ENCODE measurements at regions not wholly inside any gene's neighbourhood (a gene's known extent, or its start where the extent isn't known, plus 50 kb on each side); places are given as distances from the start of the nearest gene placed in this dataset.

- Mint-ChIP-seq H3K27me3 (peaks cover 4% of the 10 kb centered on the region), H3K9me3 (peaks cover 0 to 8% (median 2%) of the 10 kb centered on the region in 7 donors), H3K36me3 (no peaks in the 10 kb centered on the region), H3K4me1 (peaks cover 0 to 3% (median 0%) of the 10 kb centered on the region in 4 donors), H3K4me3 (no peak overlapping the region), H3K27ac (no peak overlapping the region)
- H3K4me3 ChIP-seq (ENCODE audit: low read depth, low read length): no peak overlapping the region
- H3K4me1 ChIP-seq (ENCODE audit: control insufficient read depth, insufficient read depth, low read length, poor library complexity, severe bottlenecking): no peaks in the 10 kb centered on the region
- no peaks in the 10 kb centered on the region for H3K36me3 ChIP-seq (ENCODE audit: control insufficient read depth, insufficient read depth, low read length)
- H3K9me3 ChIP-seq (ENCODE audit: control insufficient read depth in 2 of 2, low read length in 2 of 2): no peaks in the 10 kb centered on the region
- H3K27me3 ChIP-seq (ENCODE audit: control insufficient read depth, insufficient read depth, low read length): no peaks in the 10 kb centered on the region
- DNase-seq (no peak), ATAC-seq (ENCODE audit: low read depth in 2 of 2) (no peak)
- H3K27ac ChIP-seq (ENCODE audit: insufficient read depth, low read length, poor library complexity, severe bottlenecking): no peak overlapping the region
Measured at GRCh38 chr17:83173914-83174361, 94.5 kb downstream of the METRNL start.

- Mint-ChIP-seq H3K36me3 (no peaks in the 10 kb centered on the region), H3K4me1 (peaks cover 0 to 3% (median 0%) of the 10 kb centered on the region in 4 donors), H3K27me3 (peaks cover 4% of the 10 kb centered on the region), H3K27ac (no peak overlapping the region), H3K4me3 (no peak overlapping the region), H3K9me3 (peaks cover 0 to 3% (median 0%) of the 10 kb centered on the region in 7 donors)
- Histone ChIP-seq H3K36me3 (ENCODE audit: control insufficient read depth, insufficient read depth, low read length) (no peaks in the 10 kb centered on the region), H3K27me3 (ENCODE audit: control insufficient read depth, insufficient read depth, low read length) (no peaks in the 10 kb centered on the region), H3K27ac (ENCODE audit: insufficient read depth, low read length, poor library complexity, severe bottlenecking) (no peak overlapping the region), H3K4me1 (ENCODE audit: control insufficient read depth, insufficient read depth, low read length, poor library complexity, severe bottlenecking) (no peaks in the 10 kb centered on the region), H3K4me3 (ENCODE audit: low read depth, low read length) (no peak overlapping the region), H3K9me3 (ENCODE audit: control insufficient read depth in 2 of 2, low read length in 2 of 2) (no peaks in the 10 kb centered on the region)
- ATAC-seq (ENCODE audit: low read depth in 2 of 2) (no peak), DNase-seq (no peak)
Measured at GRCh38 chr17:83174362-83175118, 95.1 kb downstream of the METRNL start.

GRCh38 chr17:83175119-83175821 is 95.9 kb downstream of the METRNL start:
- Histone ChIP-seq H3K9me3 (ENCODE audit: control insufficient read depth in 2 of 2, low read length in 2 of 2) (no peaks in the 10 kb centered on the region), H3K4me1 (ENCODE audit: control insufficient read depth, insufficient read depth, low read length, poor library complexity, severe bottlenecking) (no peaks in the 10 kb centered on the region), H3K27me3 (ENCODE audit: control insufficient read depth, insufficient read depth, low read length) (no peaks in the 10 kb centered on the region), H3K36me3 (ENCODE audit: control insufficient read depth, insufficient read depth, low read length) (no peaks in the 10 kb centered on the region), H3K4me3 (ENCODE audit: low read depth, low read length) (no peak overlapping the region), H3K27ac (ENCODE audit: insufficient read depth, low read length, poor library complexity, severe bottlenecking) (no peak overlapping the region)
- Mint-ChIP-seq H3K36me3 (no peaks in the 10 kb centered on the region), H3K4me3 (no peak overlapping the region), H3K27ac (no peak overlapping the region), H3K4me1 (no peaks in the 10 kb centered on the region), H3K27me3 (peaks cover 4% of the 10 kb centered on the region), H3K9me3 (no peaks in the 10 kb centered on the region)
- DNase-seq (no peak), ATAC-seq (ENCODE audit: low read depth in 2 of 2) (no peak)

GRCh38 chr17:83175822-83176622 is 96.6 kb downstream of the METRNL start:
- no peak for ATAC-seq (ENCODE audit: low read depth in 2 of 2)
- no peak for DNase-seq
- Mint-ChIP-seq H3K36me3 (no peaks in the 10 kb centered on the region), H3K9me3 (peaks cover 0 to 1% (median 0%) of the 10 kb centered on the region in 7 donors), H3K27me3 (peaks cover 4% of the 10 kb centered on the region), H3K27ac (no peak overlapping the region), H3K4me1 (no peaks in the 10 kb centered on the region), H3K4me3 (no peak overlapping the region)
- no peaks in the 10 kb centered on the region for H3K4me1 ChIP-seq (ENCODE audit: control insufficient read depth, insufficient read depth, low read length, poor library complexity, severe bottlenecking)
- H3K9me3 ChIP-seq (ENCODE audit: control insufficient read depth in 2 of 2, low read length in 2 of 2): no peaks in the 10 kb centered on the region
- no peaks in the 10 kb centered on the region for H3K27me3 ChIP-seq (ENCODE audit: control insufficient read depth, insufficient read depth, low read length)
- no peak overlapping the region for H3K4me3 ChIP-seq (ENCODE audit: low read depth, low read length)
- H3K36me3 ChIP-seq (ENCODE audit: control insufficient read depth, insufficient read depth, low read length): no peaks in the 10 kb centered on the region
- no peak overlapping the region for H3K27ac ChIP-seq (ENCODE audit: insufficient read depth, low read length, poor library complexity, severe bottlenecking)

- no peak overlapping the region for H3K27ac ChIP-seq (ENCODE audit: insufficient read depth, low read length, poor library complexity, severe bottlenecking)
- peaks cover 0 to 1% (median 0%) of the 10 kb centered on the region in 7 donors for H3K9me3 Mint-ChIP-seq
- no peaks in the 10 kb centered on the region for H3K9me3 ChIP-seq (ENCODE audit: control insufficient read depth in 2 of 2, low read length in 2 of 2)
- H3K36me3 ChIP-seq (ENCODE audit: control insufficient read depth, insufficient read depth, low read length): no peaks in the 10 kb centered on the region
- peaks cover 4% of the 10 kb centered on the region for H3K27me3 Mint-ChIP-seq
- no peaks in the 10 kb centered on the region for H3K4me1 ChIP-seq (ENCODE audit: control insufficient read depth, insufficient read depth, low read length, poor library complexity, severe bottlenecking)
- DNase-seq: no peak
- no peak overlapping the region for H3K4me3 Mint-ChIP-seq
- H3K4me3 ChIP-seq (ENCODE audit: low read depth, low read length): no peak overlapping the region
- no peaks in the 10 kb centered on the region for H3K36me3 Mint-ChIP-seq
- no peak overlapping the region for H3K27ac Mint-ChIP-seq
- no peaks in the 10 kb centered on the region for H3K27me3 ChIP-seq (ENCODE audit: control insufficient read depth, insufficient read depth, low read length)
- no peak for ATAC-seq (ENCODE audit: low read depth in 2 of 2)
- H3K4me1 Mint-ChIP-seq: no peaks in the 10 kb centered on the region
Measured at GRCh38 chr17:83176623-83177583, 97.5 kb downstream of the METRNL start.

GRCh38 chr17:83177611-83178532 is 98.5 kb downstream of the METRNL start:
- no peak overlapping the region for H3K4me3 ChIP-seq (ENCODE audit: low read depth, low read length)
- peaks cover 0 to 3% (median 0%) of the 10 kb centered on the region in 4 donors for H3K4me1 Mint-ChIP-seq
- no peak overlapping the region for H3K27ac ChIP-seq (ENCODE audit: insufficient read depth, low read length, poor library complexity, severe bottlenecking)
- no peaks in the 10 kb centered on the region for H3K4me1 ChIP-seq (ENCODE audit: control insufficient read depth, insufficient read depth, low read length, poor library complexity, severe bottlenecking)
- H3K27ac Mint-ChIP-seq: no peak overlapping the region
- H3K36me3 ChIP-seq (ENCODE audit: control insufficient read depth, insufficient read depth, low read length): no peaks in the 10 kb centered on the region
- H3K27me3 ChIP-seq (ENCODE audit: control insufficient read depth, insufficient read depth, low read length): no peaks in the 10 kb centered on the region
- DNase-seq (no peak), ATAC-seq (ENCODE audit: low read depth in 2 of 2) (no peak)
- no peaks in the 10 kb centered on the region for H3K36me3 Mint-ChIP-seq
- H3K9me3 Mint-ChIP-seq: peaks cover 0 to 1% (median 0%) of the 10 kb centered on the region in 7 donors
- no peaks in the 10 kb centered on the region for H3K9me3 ChIP-seq (ENCODE audit: control insufficient read depth in 2 of 2, low read length in 2 of 2)
- no peak overlapping the region for H3K4me3 Mint-ChIP-seq
- peaks cover 4% of the 10 kb centered on the region for H3K27me3 Mint-ChIP-seq
